Esophagus mucosa (tissue), 1 donor: ENCODE measurements at regions not wholly inside any gene's neighbourhood (a gene's known extent, or its start where the extent isn't known, plus 50 kb on each side); places are given as distances from the start of the nearest gene placed in this dataset.
"Not testable (repeated sequence)": the region's sequence is repeated elsewhere in the genome, so short reads cannot be mapped to it uniquely, and the experiment has no call there.

Experiments used
- ATAC-seq: fragments of 200-7000 bp; cut with Tn5 transposase; one replicate; pipeline ENCODE4 v1.9.1; 2020
- donor health status: DM: yes; HTN: yes; CAD: no.

GRCh38 chr17:33949100-33949499 lies 306.0 kb upstream of the CCL2 start:
- no peak for ATAC-seq

GRCh38 chr17:33950061-33950460 lies 305.0 kb upstream of the CCL2 start:
- no peak for ATAC-seq

GRCh38 chr17:33952425-33952824 lies 302.7 kb upstream of the CCL2 start:
- ATAC-seq = no peak

GRCh38 chr17:33954597-33954996 lies 300.5 kb upstream of the CCL2 start:
- ATAC-seq = no peak

- ATAC-seq = no peak
These were observed 299.6 kb upstream of the CCL2 start for GRCh38 chr17:33955461-33955860.

- not testable (repeated sequence) for ATAC-seq
These were observed 296.0 kb upstream of the CCL2 start for GRCh38 chr17:33959098-33959497.

GRCh38 chr17:33962857-33963655 lies 292.0 kb upstream of the CCL2 start:
- ATAC-seq = no peak

GRCh38 chr17:33964344-33964979 lies 290.6 kb upstream of the CCL2 start:
- ATAC-seq = peak; percentile 54

GRCh38 chr17:33966410-33967059 lies 288.6 kb upstream of the CCL2 start:
- ATAC-seq = no peak

GRCh38 chr17:33967608-33968349 lies 287.3 kb upstream of the CCL2 start:
- peak; percentile 70 for ATAC-seq

GRCh38 chr17:33968350-33969044 lies 286.6 kb upstream of the CCL2 start:
- ATAC-seq = peak; percentile 24

- ATAC-seq = no peak
These were observed 284.8 kb upstream of the CCL2 start for GRCh38 chr17:33970279-33970678.

GRCh38 chr17:33972763-33973162 lies 282.3 kb upstream of the CCL2 start:
- no peak for ATAC-seq

GRCh38 chr17:33973491-33973890 lies 281.6 kb upstream of the CCL2 start:
- no peak for ATAC-seq

- ATAC-seq = no peak
These were observed 280.8 kb upstream of the CCL2 start for GRCh38 chr17:33974276-33974675.

GRCh38 chr17:33976831-33977230 lies 278.3 kb upstream of the CCL2 start:
- ATAC-seq = no peak

GRCh38 chr17:33977729-33978514 lies 277.2 kb upstream of the CCL2 start:
- ATAC-seq = peak; percentile 84

GRCh38 chr17:33978889-33979288 lies 276.2 kb upstream of the CCL2 start:
- no peak for ATAC-seq

- ATAC-seq = no peak
These were observed 274.9 kb upstream of the CCL2 start for GRCh38 chr17:33980193-33980592.

GRCh38 chr17:33981711-33982601 lies 273.1 kb upstream of the CCL2 start:
- ATAC-seq = no peak
